Liver (tissue), 8 donors: ENCODE measurements at regions not wholly inside any gene's neighbourhood (a gene's known extent, or its start where the extent isn't known, plus 50 kb on each side); places are given as distances from the start of the nearest gene placed in this dataset.

Experiments used
- DNase-seq: peaks from one replicate; pipeline ENCODE4 v3.0.0-alpha.2; 2017; ENCODE audit warnings: low spot score
- H3K27ac ChIP-seq, 2 donors: one replicate each; pipeline ENCODE4 v1.7.0; 2013; ENCODE audit warnings: inconsistent platforms in 2 of 2, low read length in 2 of 2, control low read depth in 1 of 2, low read depth in 1 of 2, mild to moderate bottlenecking in 1 of 2
- H3K27me3 ChIP-seq, 4 donors: one replicate each; pipeline versions ENCODE4 v1.6.1 to v1.7.0; 2013; ENCODE audit warnings: low read length in 3 of 4, inconsistent platforms in 1 of 4, mild to moderate bottlenecking in 1 of 4, moderate library complexity in 1 of 4; ENCODE audit not compliant: control insufficient read depth in 4 of 4, insufficient read depth in 4 of 4
- H3K36me3 ChIP-seq, 4 donors: one replicate each; pipeline versions ENCODE4 v1.6.1 to v1.7.0; 2013; ENCODE audit warnings: low read length in 3 of 4, mild to moderate bottlenecking in 3 of 4, low read depth in 1 of 4, moderate library complexity in 1 of 4; ENCODE audit not compliant: control insufficient read depth in 4 of 4, insufficient read depth in 3 of 4
- H3K4me1 ChIP-seq, 4 donors: one replicate each; pipeline versions ENCODE4 v1.6.1 to v1.7.0; 2013; ENCODE audit warnings: low read length in 3 of 4, mild to moderate bottlenecking in 3 of 4, moderate library complexity in 1 of 4; ENCODE audit not compliant: control insufficient read depth in 4 of 4, insufficient read depth in 4 of 4
- H3K4me3 ChIP-seq, 3 donors: one replicate each; pipeline versions ENCODE4 v1.6.1 to v1.7.0; 2013; ENCODE audit warnings: low read length in 3 of 3, control low read depth in 1 of 3, low read depth in 1 of 3, mild to moderate bottlenecking in 1 of 3
- H3K9ac ChIP-seq, 2 donors: one replicate each; pipeline ENCODE4 v1.7.0; 2013; ENCODE audit warnings: low read length in 2 of 2, mild to moderate bottlenecking in 2 of 2, moderate library complexity in 2 of 2, control low read depth in 1 of 2, low read depth in 1 of 2
- H3K9me3 ChIP-seq, 4 donors: one replicate each; pipeline versions ENCODE4 v1.6.1 to v1.7.0; 2013; ENCODE audit warnings: low read length in 3 of 4; ENCODE audit not compliant: control insufficient read depth in 4 of 4
- FOXA1 ChIP-seq: IDR thresholded peaks from 2 replicates; pipeline ENCODE4 v1.6.1; 2016; ENCODE audit warnings: antibody characterized with exemption
- GABPA ChIP-seq, 2 donors: IDR thresholded peaks in 1 of 2; conservative IDR thresholded peaks in 1 of 2; 2 replicates each; pipeline ENCODE4 v1.6.1; 2016; ENCODE audit warnings: antibody characterized with exemption in 2 of 2, mild to moderate bottlenecking in 1 of 2, moderate library complexity in 1 of 2
- HNF4G ChIP-seq: IDR thresholded peaks from 2 replicates; pipeline ENCODE4 v1.6.1; 2016; ENCODE audit warnings: antibody characterized with exemption
- NR2F2 ChIP-seq: IDR thresholded peaks from 2 replicates; pipeline ENCODE4 v1.6.1; 2016; ENCODE audit warnings: antibody characterized with exemption
- TAF1 ChIP-seq: conservative IDR thresholded peaks from 2 replicates; pipeline ENCODE4 v1.6.1; 2016; ENCODE audit warnings: antibody characterized with exemption, mild to moderate bottlenecking
- WGBS: extraction: QIAGEN DNeasy Blood & Tissue Kit; methylation state at CpG from one replicate; pipeline ENCODE4 v1.1.7; 2013; 5-methylcytosine and 5-hydroxymethylcytosine counted together
- TF ChIP-seq, protein P1 (sequence below): IDR thresholded peaks from 2 replicates; pipeline ENCODE4 v1.6.1; 2016; ENCODE audit warnings: antibody characterized with exemption
- TF ChIP-seq, protein P2 (sequence below): fragments of 150-350 bp; IDR thresholded peaks from 2 replicates; pipeline ENCODE4 v1.5.1; 2017; ENCODE audit warnings: improper control_type of control experiment, low read depth, low read length; ENCODE audit not compliant: missing input control
- TF ChIP-seq, protein P3 (sequence below): IDR thresholded peaks from 2 replicates; pipeline ENCODE4 v1.6.1; 2016; ENCODE audit warnings: antibody characterized with exemption
- donor health status: healthy.
- donor health status: healthy.
- donor health status: healthy.
- donor health status: healthy.
- donor health status: healthy.

DNA sequence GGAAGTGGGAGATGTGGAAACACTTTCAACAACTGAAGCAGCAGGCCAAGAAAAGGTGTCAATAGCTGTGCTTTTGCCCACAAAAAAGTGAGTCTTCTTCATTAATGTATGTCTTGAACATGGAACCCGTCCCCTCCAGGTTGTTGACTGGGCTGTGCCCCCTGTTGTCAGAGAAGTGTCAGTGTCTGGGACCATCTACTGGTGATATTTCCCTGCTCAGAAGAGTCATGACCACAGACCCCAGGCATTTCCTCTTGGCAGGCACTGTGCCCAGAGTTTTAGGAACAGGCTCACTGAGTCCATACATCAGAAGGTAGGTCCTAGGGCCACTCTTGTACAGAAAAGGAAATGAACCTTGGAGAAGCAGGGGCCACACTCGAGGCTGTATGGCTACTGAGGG is 54.8 kb upstream of the LARS2 start (continued):
- TF ChIP-seq, protein P1, sequence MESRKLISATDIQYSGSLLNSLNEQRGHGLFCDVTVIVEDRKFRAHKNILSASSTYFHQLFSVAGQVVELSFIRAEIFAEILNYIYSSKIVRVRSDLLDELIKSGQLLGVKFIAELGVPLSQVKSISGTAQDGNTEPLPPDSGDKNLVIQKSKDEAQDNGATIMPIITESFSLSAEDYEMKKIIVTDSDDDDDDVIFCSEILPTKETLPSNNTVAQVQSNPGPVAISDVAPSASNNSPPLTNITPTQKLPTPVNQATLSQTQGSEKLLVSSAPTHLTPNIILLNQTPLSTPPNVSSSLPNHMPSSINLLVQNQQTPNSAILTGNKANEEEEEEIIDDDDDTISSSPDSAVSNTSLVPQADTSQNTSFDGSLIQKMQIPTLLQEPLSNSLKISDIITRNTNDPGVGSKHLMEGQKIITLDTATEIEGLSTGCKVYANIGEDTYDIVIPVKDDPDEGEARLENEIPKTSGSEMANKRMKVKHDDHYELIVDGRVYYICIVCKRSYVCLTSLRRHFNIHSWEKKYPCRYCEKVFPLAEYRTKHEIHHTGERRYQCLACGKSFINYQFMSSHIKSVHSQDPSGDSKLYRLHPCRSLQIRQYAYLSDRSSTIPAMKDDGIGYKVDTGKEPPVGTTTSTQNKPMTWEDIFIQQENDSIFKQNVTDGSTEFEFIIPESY, result no peak
- TF ChIP-seq TAF1, result no peak
- TF ChIP-seq NR2F2, result no peak
- TF ChIP-seq GABPA (IDR thresholded peaks at IDR 0.05 in 1 of 2, conservative IDR thresholded peaks at IDR 0.05 in 1 of 2), result no peak
- TF ChIP-seq, protein P2, sequence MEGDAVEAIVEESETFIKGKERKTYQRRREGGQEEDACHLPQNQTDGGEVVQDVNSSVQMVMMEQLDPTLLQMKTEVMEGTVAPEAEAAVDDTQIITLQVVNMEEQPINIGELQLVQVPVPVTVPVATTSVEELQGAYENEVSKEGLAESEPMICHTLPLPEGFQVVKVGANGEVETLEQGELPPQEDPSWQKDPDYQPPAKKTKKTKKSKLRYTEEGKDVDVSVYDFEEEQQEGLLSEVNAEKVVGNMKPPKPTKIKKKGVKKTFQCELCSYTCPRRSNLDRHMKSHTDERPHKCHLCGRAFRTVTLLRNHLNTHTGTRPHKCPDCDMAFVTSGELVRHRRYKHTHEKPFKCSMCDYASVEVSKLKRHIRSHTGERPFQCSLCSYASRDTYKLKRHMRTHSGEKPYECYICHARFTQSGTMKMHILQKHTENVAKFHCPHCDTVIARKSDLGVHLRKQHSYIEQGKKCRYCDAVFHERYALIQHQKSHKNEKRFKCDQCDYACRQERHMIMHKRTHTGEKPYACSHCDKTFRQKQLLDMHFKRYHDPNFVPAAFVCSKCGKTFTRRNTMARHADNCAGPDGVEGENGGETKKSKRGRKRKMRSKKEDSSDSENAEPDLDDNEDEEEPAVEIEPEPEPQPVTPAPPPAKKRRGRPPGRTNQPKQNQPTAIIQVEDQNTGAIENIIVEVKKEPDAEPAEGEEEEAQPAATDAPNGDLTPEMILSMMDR, result no peak
- TF ChIP-seq HNF4G, result no peak

DNA sequence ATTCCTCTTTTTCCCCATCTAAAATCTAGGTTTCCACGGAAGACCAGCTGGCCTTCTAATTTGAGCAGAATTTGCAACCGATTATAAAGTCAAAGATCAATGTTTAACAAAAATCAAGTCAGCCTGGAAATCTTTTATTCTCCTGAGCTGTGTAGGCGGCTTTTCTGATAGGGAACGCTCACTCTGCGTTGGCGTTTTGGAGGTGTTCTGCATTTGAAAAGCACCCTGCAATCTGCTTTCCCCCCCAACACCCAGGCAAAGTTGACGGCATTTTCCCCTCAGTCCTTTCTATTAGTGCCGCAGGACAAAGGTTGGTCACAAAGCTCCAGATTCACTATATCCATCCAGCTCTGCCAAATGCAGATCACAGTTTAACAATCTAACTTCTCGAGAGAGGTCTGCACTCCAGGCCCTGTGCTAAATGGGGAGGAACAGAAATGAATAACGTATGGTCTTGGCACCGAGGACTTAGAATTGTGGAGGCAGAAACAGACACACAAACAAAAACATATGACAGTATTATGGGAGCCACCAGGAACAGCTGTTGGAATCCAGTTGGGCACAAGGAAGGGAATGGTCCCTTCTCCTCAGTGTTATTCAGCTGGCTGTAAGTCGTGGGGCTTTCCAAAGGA is 50.4 kb upstream of the LARS2 start:
- Histone ChIP-seq H3K4me1 (no peaks in the 10 kb centered on the region), H3K36me3 (no peaks in the 10 kb centered on the region), H3K4me3 (no peak overlapping the region), H3K27ac (no peak overlapping the region), H3K9me3 (no peaks in the 10 kb centered on the region), H3K9ac (no peak overlapping the region), H3K27me3 (no peaks in the 10 kb centered on the region)
- no peak for DNase-seq
- 67% methylated on average over 12 of the region's 12 CpGs for WGBS
- TF ChIP-seq, protein P3, sequence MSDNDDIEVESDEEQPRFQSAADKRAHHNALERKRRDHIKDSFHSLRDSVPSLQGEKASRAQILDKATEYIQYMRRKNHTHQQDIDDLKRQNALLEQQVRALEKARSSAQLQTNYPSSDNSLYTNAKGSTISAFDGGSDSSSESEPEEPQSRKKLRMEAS, result no peak
- no peak for TF ChIP-seq FOXA1
